GM23248 (cell line): ENCODE measurements at regions not wholly inside any gene's neighbourhood (a gene's known extent, or its start where the extent isn't known, plus 50 kb on each side); places are given as distances from the start of the nearest gene placed in this dataset.

Experiments used
- DNase-seq: peaks from one replicate; pipeline ENCODE4 v3.0.0-alpha.2; 2015
- H2AFZ ChIP-seq: fragments of 200-600 bp; sonication (generic); 2 replicates; pipeline ENCODE4 v1.6.1; 2016; ENCODE audit warnings: antibody characterized with exemption
- H3F3A ChIP-seq: fragments of 200-600 bp; sonication (generic); 2 replicates; pipeline ENCODE4 v1.6.1; 2016; ENCODE audit warnings: mild to moderate bottlenecking, antibody characterized with exemption, mixed run types; ENCODE audit not compliant: insufficient read depth
- H3K27ac ChIP-seq: fragments of 200-600 bp; sonication (generic); 2 replicates; pipeline ENCODE4 v1.5.1; 2016; ENCODE audit warnings: mild to moderate bottlenecking
- H3K27me3 ChIP-seq: fragments of 200-600 bp; sonication (generic); replicated peaks from 2 replicates; pipeline ENCODE4 v1.6.1; 2016; ENCODE audit warnings: mild to moderate bottlenecking; ENCODE audit not compliant: insufficient read depth
- H3K36me3 ChIP-seq: fragments of 200-600 bp; sonication (generic); 2 replicates; pipeline ENCODE4 v1.6.1; 2016; ENCODE audit warnings: low read depth, mild to moderate bottlenecking
- H3K4me1 ChIP-seq: fragments of 200-600 bp; sonication (generic); 2 replicates; pipeline ENCODE4 v1.6.1; 2016; ENCODE audit warnings: mild to moderate bottlenecking; ENCODE audit not compliant: insufficient read depth
- H3K4me2 ChIP-seq: fragments of 200-600 bp; sonication (generic); one replicate; pipeline ENCODE4 v1.6.1; 2016; ENCODE audit warnings: mild to moderate bottlenecking; ENCODE audit not compliant: unreplicated experiment
- H3K4me3 ChIP-seq: fragments of 200-600 bp; sonication (generic); 2 replicates; pipeline ENCODE4 v1.5.1; 2016; ENCODE audit warnings: mild to moderate bottlenecking
- H3K79me2 ChIP-seq: fragments of 200-600 bp; sonication (generic); 2 replicates; pipeline ENCODE4 v1.6.1; 2016; ENCODE audit warnings: mild to moderate bottlenecking; ENCODE audit not compliant: insufficient read depth
- H3K9ac ChIP-seq: fragments of 200-600 bp; sonication (generic); 2 replicates; pipeline ENCODE4 v1.6.1; 2016; ENCODE audit warnings: mild to moderate bottlenecking
- H3K9me2 ChIP-seq: fragments of 200-600 bp; sonication (generic); 2 replicates; pipeline ENCODE4 v1.6.1; 2016; ENCODE audit warnings: mixed run types, mild to moderate bottlenecking, moderate library complexity; ENCODE audit not compliant: insufficient read depth
- H3K9me3 ChIP-seq: fragments of 200-600 bp; sonication (generic); one replicate; pipeline ENCODE4 v1.6.1; 2017; ENCODE audit warnings: low read depth
- H4K20me1 ChIP-seq: fragments of 200-600 bp; sonication (generic); 2 replicates; pipeline ENCODE4 v1.6.0; 2016; ENCODE audit not compliant: insufficient read depth
- EZH2 ChIP-seq: fragments of 200-600 bp; sonication (generic); IDR thresholded peaks from 2 replicates; pipeline ENCODE4 v1.6.1; 2018; ENCODE audit warnings: antibody characterized with exemption, mild to moderate bottlenecking; ENCODE audit not compliant: insufficient read depth, poor library complexity, severe bottlenecking
- EZH2phosphoT487 ChIP-seq: fragments of 200-600 bp; sonication (generic); IDR thresholded peaks from 2 replicates; pipeline ENCODE4 v1.6.1; 2018; ENCODE audit warnings: antibody characterized with exemption, moderate library complexity, mild to moderate bottlenecking, low read depth; ENCODE audit not compliant: insufficient read depth
- WGBS, 2 experiments: methylation state at CpG; one replicate each; pipeline ENCODE4 v1.1.6; 2015 to 2017; ENCODE audit warnings: low lambda C conversion rate in 2 of 2, low coverage in 1 of 2; ENCODE audit errors: missing lambda C conversion rate in 2 of 2; 5-methylcytosine and 5-hydroxymethylcytosine counted together
- in situ Hi-C: fragments of 300-500 bp; cut with MboI; formaldehyde crosslinking; loops from 2 replicates; pipeline ENCODE4 v1.15.0; 2020

DNA sequence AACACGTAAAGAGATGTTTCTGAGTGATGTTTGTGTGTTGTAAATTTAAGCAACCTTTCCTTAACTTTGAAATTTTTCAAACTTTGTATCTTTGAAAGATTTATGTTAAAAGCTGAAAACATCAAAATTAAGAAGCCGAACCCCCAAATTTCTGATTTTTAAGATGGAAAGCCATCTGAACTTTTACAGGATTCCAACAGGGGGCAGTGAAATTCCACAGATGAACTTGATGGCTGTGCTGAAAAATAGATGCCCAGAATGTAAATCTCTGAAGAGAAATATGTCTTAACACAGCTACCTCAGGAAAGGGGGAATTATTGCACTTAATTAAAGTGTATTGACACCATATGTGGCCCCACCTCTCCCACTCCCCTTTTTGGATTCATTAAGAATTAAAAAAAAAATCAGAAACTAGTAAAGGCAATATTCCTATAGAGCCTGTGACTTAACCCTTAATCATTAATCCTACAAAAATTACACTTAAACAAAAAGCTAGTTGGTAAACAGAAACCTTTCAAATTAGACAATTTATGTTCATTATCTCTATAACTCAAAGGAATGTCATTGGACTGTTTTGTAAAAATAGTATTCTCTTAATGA lies 597.9 kb downstream of the KCNJ2 start:
- Histone ChIP-seq H3K4me1 (no peaks in the 10 kb centered on the region), H3K9me3 (no peaks in the 10 kb centered on the region), H3K79me2 (no peaks in the 10 kb centered on the region), H2AFZ (no peak overlapping the region), H3K9me2 (no peaks in the 10 kb centered on the region), H3K27ac (no peak overlapping the region), H3K27me3 (no peaks in the 10 kb centered on the region), H4K20me1 (no peaks in the 10 kb centered on the region), H3K4me3 (no peak overlapping the region), H3K9ac (no peak overlapping the region), H3K36me3 (no peaks in the 10 kb centered on the region), H3F3A (no peaks in the 10 kb centered on the region), H3K4me2 (no peak overlapping the region)
- TF ChIP-seq EZH2phosphoT487 (no peak), EZH2 (no peak)
- in situ Hi-C loops: loop anchor here (25.0 kb wide), 3 partner anchors 695 to 1770 kb away; partner anchors contain the start of gene SOX9
- WGBS, 2 experiments: 43 to 46% methylated on average over 2 of the region's 2 CpGs
- DNase-seq: peak; percentile 61

DNA sequence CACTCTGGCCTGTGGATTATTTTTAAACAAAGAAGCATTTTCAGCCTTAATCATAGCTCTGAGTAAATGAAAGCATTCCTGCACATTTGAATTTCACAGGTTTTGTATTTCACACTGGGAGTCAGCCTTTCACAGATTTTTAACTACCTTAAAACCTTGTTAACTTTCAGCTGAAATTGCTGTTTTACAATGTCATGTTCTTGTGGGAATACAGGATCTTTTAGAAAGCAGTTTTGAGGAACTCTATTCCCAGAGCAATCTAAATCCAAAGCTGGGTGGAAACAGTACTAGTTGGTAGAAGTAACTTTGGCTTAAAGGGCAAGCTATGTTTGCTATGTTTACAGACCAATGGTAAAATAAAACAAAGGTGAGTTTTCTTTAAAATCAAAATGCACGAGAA lies 600.6 kb downstream of the KCNJ2 start:
- H3K9ac ChIP-seq: no peak overlapping the region
- no peaks in the 10 kb centered on the region for H3K27me3 ChIP-seq
- 89 to 91% methylated on average over 1 of the region's 1 CpG for WGBS, 2 experiments
- no peak for DNase-seq
- no peaks in the 10 kb centered on the region for H3F3A ChIP-seq
- no peaks in the 10 kb centered on the region for H3K9me3 ChIP-seq
- no peaks in the 10 kb centered on the region for H3K4me1 ChIP-seq
- TF ChIP-seq EZH2 (no peak), EZH2phosphoT487 (no peak)
- no peaks in the 10 kb centered on the region for H3K36me3 ChIP-seq
- peak overlapping the region; percentile 26; the same call in 1 of the 2 replicates for H2AFZ ChIP-seq
- H3K27ac ChIP-seq: no peak overlapping the region
- H3K9me2 ChIP-seq: no peaks in the 10 kb centered on the region
- no peaks in the 10 kb centered on the region for H4K20me1 ChIP-seq
- in situ Hi-C loops: loop anchor here (25.0 kb wide), 3 partner anchors 692 to 1767 kb away; partner anchors contain the start of gene SOX9
- H3K4me2 ChIP-seq: no peak overlapping the region
- H3K4me3 ChIP-seq: no peak overlapping the region
- H3K79me2 ChIP-seq: no peaks in the 10 kb centered on the region

DNA sequence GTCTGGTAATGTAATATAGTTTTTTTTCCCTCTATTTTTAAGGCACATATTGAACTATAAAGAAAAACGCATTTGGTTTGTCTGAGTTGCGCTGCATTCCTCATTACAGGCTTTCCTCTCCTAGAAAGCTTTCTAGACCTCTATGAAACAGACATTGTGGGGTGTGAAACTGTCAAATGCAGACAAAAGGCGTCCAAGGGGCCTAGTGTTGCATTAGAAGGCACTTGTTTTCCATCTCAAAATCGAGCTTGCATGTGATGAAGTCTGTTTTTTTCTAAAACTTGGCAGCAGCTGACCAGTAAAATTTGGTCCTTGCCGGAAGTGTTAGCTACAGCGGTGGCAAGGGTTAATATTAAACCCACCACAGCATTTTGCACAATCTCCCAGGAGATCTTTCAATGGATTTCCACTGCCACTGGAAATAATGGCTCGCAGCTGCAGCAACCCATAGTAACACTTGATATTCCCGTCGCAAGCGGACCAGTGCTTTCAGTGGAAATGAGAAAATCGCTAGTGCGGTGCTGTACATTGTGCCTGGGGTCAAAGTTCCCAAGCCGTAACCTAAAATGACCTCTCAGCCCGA lies 602.6 kb downstream of the KCNJ2 start:
- DNase-seq: no peak
- no peaks in the 10 kb centered on the region for H3K27me3 ChIP-seq
- H3K9me2 ChIP-seq: no peaks in the 10 kb centered on the region
- no peak overlapping the region for H3K4me3 ChIP-seq
- H3K4me1 ChIP-seq: no peaks in the 10 kb centered on the region
- H4K20me1 ChIP-seq: no peaks in the 10 kb centered on the region
- H3K9me3 ChIP-seq: no peaks in the 10 kb centered on the region
- H3K9ac ChIP-seq: no peak overlapping the region
- no peak for TF ChIP-seq EZH2phosphoT487
- no peak for TF ChIP-seq EZH2
- 78 to 79% methylated on average over 14 of the region's 14 CpGs for WGBS, 2 experiments
- H3K4me2 ChIP-seq: no peak overlapping the region
- no peak overlapping the region for H3K27ac ChIP-seq
- H3K79me2 ChIP-seq: no peaks in the 10 kb centered on the region
- H3K36me3 ChIP-seq: no peaks in the 10 kb centered on the region
- in situ Hi-C loops: loop anchor here (25.0 kb wide), 3 partner anchors 690 to 1765 kb away; partner anchors contain the start of gene SOX9
- H3F3A ChIP-seq: no peaks in the 10 kb centered on the region
- no peak overlapping the region for H2AFZ ChIP-seq

- H3K79me2 ChIP-seq: no peaks in the 10 kb centered on the region
- H3F3A ChIP-seq: no peaks in the 10 kb centered on the region
- TF ChIP-seq EZH2: no peak
- no peak for TF ChIP-seq EZH2phosphoT487
- H3K27me3 ChIP-seq: no peaks in the 10 kb centered on the region
- no peak overlapping the region for H2AFZ ChIP-seq
- no peaks in the 10 kb centered on the region for H4K20me1 ChIP-seq
- in situ Hi-C loops: loop anchor here (25.0 kb wide), 3 partner anchors 690 to 1765 kb away; partner anchors contain the start of gene SOX9
- no peak overlapping the region for H3K4me2 ChIP-seq
- no peak overlapping the region for H3K27ac ChIP-seq
- H3K9me3 ChIP-seq: no peaks in the 10 kb centered on the region
- DNase-seq: no peak
- H3K36me3 ChIP-seq: no peaks in the 10 kb centered on the region
- H3K9ac ChIP-seq: no peak overlapping the region
- no peaks in the 10 kb centered on the region for H3K4me1 ChIP-seq
- H3K9me2 ChIP-seq: no peaks in the 10 kb centered on the region
- 84 to 87% methylated on average over 7 of the region's 7 CpGs for WGBS, 2 experiments
- H3K4me3 ChIP-seq: no peak overlapping the region
Observed at GRCh38 chr17:70772761-70773160, 603.4 kb downstream of the KCNJ2 start.
